ENCODE measurements at regions not wholly inside any gene's neighbourhood (a gene's known extent, or its start where the extent isn't known, plus 50 kb on each side); places are given as distances from the start of the nearest gene placed in this dataset.

GRCh38 chr7:47038621-47039020, 543.3 kb downstream of the TNS3 start:
- DNase-seq (ENCODE audit: low read depth, low spot score), result no peak
- CTCF ChIA-PET, result no interaction called here
- H3K4me3 ChIP-seq (ENCODE audit: low read depth, low read length), result no peak overlapping the region
- H3K27me3 ChIP-seq (ENCODE audit: control insufficient read depth, insufficient read depth, low read length), result no peaks in the 10 kb centered on the region
- no peak overlapping the region for H3K27ac ChIP-seq (ENCODE audit: low read depth, low read length)
- POLR2A ChIA-PET, result no interaction called here
- no peak for TF ChIP-seq CTCF (IDR thresholded peaks at IDR 0.05; ENCODE audit: low read depth, low read length)
- no peaks in the 10 kb centered on the region for H3K9me3 ChIP-seq (ENCODE audit: control insufficient read depth, insufficient read depth, low read length)

- ChIA-PET CTCF (no interaction called here), POLR2A (no interaction called here)
- no peaks in the 10 kb centered on the region for H3K27me3 ChIP-seq (ENCODE audit: control insufficient read depth, insufficient read depth, low read length)
These were observed 544.3 kb downstream of the TNS3 start for GRCh38 chr7:47037607-47038006.

GRCh38 chr7:47036909-47037308, 545.0 kb downstream of the TNS3 start:
- H3K27ac ChIP-seq (ENCODE audit: low read depth, low read length), result no peak overlapping the region
- H3K9me3 ChIP-seq (ENCODE audit: control insufficient read depth, insufficient read depth, low read length), result no peaks in the 10 kb centered on the region
- no peak for DNase-seq (ENCODE audit: low read depth, low spot score)
- H3K27me3 ChIP-seq (ENCODE audit: control insufficient read depth, insufficient read depth, low read length), result no peaks in the 10 kb centered on the region
- H3K4me3 ChIP-seq (ENCODE audit: low read depth, low read length), result no peak overlapping the region
- CTCF ChIA-PET, result no interaction called here
- TF ChIP-seq CTCF (IDR thresholded peaks at IDR 0.05; ENCODE audit: low read depth, low read length), result no peak
- POLR2A ChIA-PET, result no interaction called here

More at GRCh38 chr7:47037607-47038006, 544.3 kb downstream of the TNS3 start:
- Histone ChIP-seq H3K9me3 (ENCODE audit: control insufficient read depth, insufficient read depth, low read length) (no peaks in the 10 kb centered on the region), H3K27ac (ENCODE audit: low read depth, low read length) (no peak overlapping the region), H3K4me3 (ENCODE audit: low read depth, low read length) (no peak overlapping the region)
- no peak for TF ChIP-seq CTCF (IDR thresholded peaks at IDR 0.05; ENCODE audit: low read depth, low read length)
- no peak for DNase-seq (ENCODE audit: low read depth, low spot score)

DNA sequence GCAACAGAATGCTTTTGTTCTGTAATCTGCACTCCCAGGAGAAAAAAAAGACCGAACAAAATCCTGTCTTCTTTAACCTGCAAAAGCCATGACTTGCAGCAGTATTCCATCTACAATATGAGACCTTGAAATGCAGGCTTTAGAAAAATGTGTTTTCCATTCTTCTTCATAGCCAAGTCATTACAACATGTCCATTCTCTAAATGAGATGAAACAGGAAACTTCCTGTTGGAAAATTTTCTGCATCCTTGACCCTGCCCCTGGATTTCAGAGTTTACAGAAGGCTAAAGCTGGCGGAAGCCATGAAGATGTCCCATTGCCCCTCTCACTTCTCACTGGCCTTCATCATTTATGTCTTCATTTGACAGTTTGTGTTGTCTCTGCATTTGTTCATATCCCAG, 546.4 kb downstream of the TNS3 start:
- ChIA-PET POLR2A (no interaction called here), CTCF (no interaction called here)
- H3K27ac ChIP-seq (ENCODE audit: low read depth, low read length), result no peak overlapping the region
- no peak overlapping the region for H3K4me3 ChIP-seq (ENCODE audit: low read depth, low read length)
- no peak for DNase-seq (ENCODE audit: low read depth, low spot score)
- no peak for TF ChIP-seq CTCF (IDR thresholded peaks at IDR 0.05; ENCODE audit: low read depth, low read length)
- H3K27me3 ChIP-seq (ENCODE audit: control insufficient read depth, insufficient read depth, low read length), result no peaks in the 10 kb centered on the region
- H3K9me3 ChIP-seq (ENCODE audit: control insufficient read depth, insufficient read depth, low read length), result no peaks in the 10 kb centered on the region

GRCh38 chr7:47034180-47034579, 547.7 kb downstream of the TNS3 start:
- no peaks in the 10 kb centered on the region for H3K27me3 ChIP-seq (ENCODE audit: control insufficient read depth, insufficient read depth, low read length)
- H3K4me3 ChIP-seq (ENCODE audit: low read depth, low read length), result no peak overlapping the region
- POLR2A ChIA-PET, result no interaction called here
- CTCF ChIA-PET, result interaction anchor here (0.6 kb wide), 1 partner anchor 118 kb away, joined by 12 read pairs; no protein-coding TSS in a partner anchor
- H3K27ac ChIP-seq (ENCODE audit: low read depth, low read length), result no peak overlapping the region
- DNase-seq (ENCODE audit: low read depth, low spot score), result no peak
- H3K9me3 ChIP-seq (ENCODE audit: control insufficient read depth, insufficient read depth, low read length), result no peaks in the 10 kb centered on the region
- no peak for TF ChIP-seq CTCF (IDR thresholded peaks at IDR 0.05; ENCODE audit: low read depth, low read length)
